ENCODE measurements at regions not wholly inside any gene's neighbourhood (a gene's known extent, or its start where the extent isn't known, plus 50 kb on each side); places are given as distances from the start of the nearest gene placed in this dataset.

GRCh38 chr1:50358962-50359361 lies 64.3 kb downstream of the DMRTA2 start:
- no peak for DNase-seq (ENCODE audit: extremely low spot score, insufficient read length, low read depth)
- FAIRE-seq, result no peak

- DNase-seq (ENCODE audit: extremely low spot score, insufficient read length, low read depth), result no peak
- no peak for FAIRE-seq
These were observed 66.1 kb downstream of the DMRTA2 start for GRCh38 chr1:50357186-50357585.

GRCh38 chr1:50354813-50355212 lies 68.4 kb downstream of the DMRTA2 start:
- no peak for FAIRE-seq
- DNase-seq (ENCODE audit: extremely low spot score, insufficient read length, low read depth), result no peak

- DNase-seq (ENCODE audit: extremely low spot score, insufficient read length, low read depth) (no peak), FAIRE-seq (no peak)
These were observed 70.8 kb downstream of the DMRTA2 start for GRCh38 chr1:50352428-50352827.

GRCh38 chr1:50350868-50351267 lies 72.4 kb downstream of the DMRTA2 start:
- FAIRE-seq (no peak), DNase-seq (ENCODE audit: extremely low spot score, insufficient read length, low read depth) (no peak)

- FAIRE-seq (no peak), DNase-seq (ENCODE audit: extremely low spot score, insufficient read length, low read depth) (no peak)
These were observed 72.8 kb downstream of the DMRTA2 start for GRCh38 chr1:50350421-50350820.

- no peak for DNase-seq (ENCODE audit: extremely low spot score, insufficient read length, low read depth)
- FAIRE-seq, result no peak
These were observed 74.0 kb downstream of the DMRTA2 start for GRCh38 chr1:50349242-50349565.

GRCh38 chr1:50348449-50349241 lies 74.6 kb downstream of the DMRTA2 start:
- DNase-seq (ENCODE audit: extremely low spot score, insufficient read length, low read depth), result peak; percentile 35
- FAIRE-seq, result peak; percentile 89

GRCh38 chr1:50347933-50348332 lies 75.3 kb downstream of the DMRTA2 start:
- DNase-seq (ENCODE audit: extremely low spot score, insufficient read length, low read depth), result no peak
- FAIRE-seq, result no peak

GRCh38 chr1:50346621-50347020 lies 76.6 kb downstream of the DMRTA2 start:
- no peak for FAIRE-seq

GRCh38 chr1:50343323-50343722 lies 79.9 kb downstream of the DMRTA2 start:
- no peak for FAIRE-seq
- no peak for DNase-seq (ENCODE audit: extremely low spot score, insufficient read length, low read depth)

More at GRCh38 chr1:50346621-50347020, 76.6 kb downstream of the DMRTA2 start:
- DNase-seq (ENCODE audit: extremely low spot score, insufficient read length, low read depth), result no peak

GRCh38 chr1:50342525-50342924 lies 80.7 kb downstream of the DMRTA2 start:
- FAIRE-seq, result no peak

GRCh38 chr1:50335036-50335435 lies 88.2 kb downstream of the DMRTA2 start:
- FAIRE-seq, result no peak
- no peak for DNase-seq (ENCODE audit: extremely low spot score, insufficient read length, low read depth)

More at GRCh38 chr1:50342525-50342924, 80.7 kb downstream of the DMRTA2 start:
- DNase-seq (ENCODE audit: extremely low spot score, insufficient read length, low read depth), result no peak

GRCh38 chr1:50333595-50333974 lies 89.7 kb downstream of the DMRTA2 start:
- DNase-seq (ENCODE audit: extremely low spot score, insufficient read length, low read depth) (peak; percentile 75), FAIRE-seq (no peak)

- FAIRE-seq (no peak), DNase-seq (ENCODE audit: extremely low spot score, insufficient read length, low read depth) (peak; percentile 44)
These were observed 90.2 kb downstream of the DMRTA2 start for GRCh38 chr1:50332941-50333594.

GRCh38 chr1:50329332-50329932 lies 93.8 kb downstream of the DMRTA2 start:
- no peak for FAIRE-seq

GRCh38 chr1:50328552-50328951 lies 94.7 kb downstream of the DMRTA2 start:
- FAIRE-seq (no peak), DNase-seq (ENCODE audit: extremely low spot score, insufficient read length, low read depth) (no peak)

More at GRCh38 chr1:50329332-50329932, 93.8 kb downstream of the DMRTA2 start:
- no peak for DNase-seq (ENCODE audit: extremely low spot score, insufficient read length, low read depth)

GRCh38 chr1:50326026-50326425 lies 97.2 kb downstream of the DMRTA2 start:
- FAIRE-seq (no peak), DNase-seq (ENCODE audit: extremely low spot score, insufficient read length, low read depth) (no peak)

- FAIRE-seq, result no peak
These were observed 100.7 kb downstream of the DMRTA2 start for GRCh38 chr1:50322579-50322978.

GRCh38 chr1:50318428-50318827 lies 104.8 kb downstream of the DMRTA2 start:
- FAIRE-seq, result no peak
- no peak for DNase-seq (ENCODE audit: extremely low spot score, insufficient read length, low read depth)

More at GRCh38 chr1:50322579-50322978, 100.7 kb downstream of the DMRTA2 start:
- no peak for DNase-seq (ENCODE audit: extremely low spot score, insufficient read length, low read depth)

GRCh38 chr1:50308878-50309277 lies 114.4 kb downstream of the DMRTA2 start:
- no peak for DNase-seq (ENCODE audit: extremely low spot score, insufficient read length, low read depth)

More at GRCh38 chr1:50308878-50309277, 114.4 kb downstream of the DMRTA2 start:
- FAIRE-seq, result no peak

All from GM18507 (cell line).